ENCODE measurements at regions not wholly inside any gene's neighbourhood (a gene's known extent, or its start where the extent isn't known, plus 50 kb on each side); places are given as distances from the start of the nearest gene placed in this dataset.
"Not testable (repeated sequence)": the region's sequence is repeated elsewhere in the genome, so short reads cannot be mapped to it uniquely, and the experiment has no call there.

DNA sequence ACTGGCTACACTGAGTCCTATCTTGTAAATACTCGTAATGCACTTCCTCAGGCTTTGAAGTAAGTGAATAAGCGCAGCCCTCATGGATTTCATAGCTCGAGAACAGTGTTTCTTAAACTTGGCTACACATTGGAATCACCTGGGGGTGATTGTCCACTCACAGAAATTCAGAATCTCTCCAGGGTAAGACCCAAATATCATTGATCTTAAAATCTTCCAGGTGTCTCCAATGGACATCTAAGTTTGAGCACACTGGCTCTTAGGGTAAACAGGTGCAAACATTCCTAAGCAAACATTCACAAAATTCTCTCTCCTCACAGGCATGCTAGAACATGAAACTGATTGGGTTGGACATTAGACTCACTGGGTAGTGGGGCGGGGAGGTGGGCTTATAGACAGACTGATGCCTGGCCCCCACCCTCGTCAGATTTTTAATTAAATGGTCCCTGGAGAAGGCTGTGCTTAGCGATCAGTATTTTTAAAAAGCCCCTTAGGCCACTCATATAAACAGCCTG, 279.7 kb upstream of the TBL1XR1 start:
- no peak for DNase-seq (ENCODE audit: low spot score)

DNA sequence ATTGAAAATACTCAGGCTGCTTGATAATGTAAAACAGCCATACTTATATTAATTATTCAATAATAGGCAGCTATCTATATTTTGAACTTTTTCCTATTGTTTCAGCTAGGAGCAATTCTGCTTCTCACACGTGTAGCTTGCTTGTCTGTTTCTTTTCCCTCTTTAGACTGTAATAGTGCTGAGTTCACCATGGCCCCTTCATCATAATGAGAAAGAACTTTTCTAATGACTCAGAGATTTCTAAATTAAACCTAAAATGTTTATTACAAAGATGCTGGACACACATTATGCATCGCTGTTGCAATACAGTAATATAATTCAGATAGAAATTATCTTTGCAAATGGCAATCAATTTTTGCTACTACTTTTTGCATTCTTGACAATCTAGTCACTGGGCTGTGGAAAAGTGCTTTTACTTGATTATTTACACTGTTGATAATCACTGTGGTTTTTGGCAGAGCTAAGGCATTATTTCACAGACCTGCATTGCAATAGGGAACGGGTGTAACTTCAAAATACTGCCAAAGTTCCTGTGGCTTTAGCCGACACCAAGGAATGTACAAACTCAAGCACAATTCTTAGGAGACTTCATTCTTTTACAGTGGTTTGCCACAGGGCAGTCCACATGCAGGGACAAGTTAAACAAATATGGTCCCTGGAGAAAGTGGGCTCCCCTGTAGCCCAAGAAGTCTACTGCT, 281.0 kb upstream of the TBL1XR1 start:
- peak; percentile 77 for DNase-seq (ENCODE audit: low spot score)

DNA sequence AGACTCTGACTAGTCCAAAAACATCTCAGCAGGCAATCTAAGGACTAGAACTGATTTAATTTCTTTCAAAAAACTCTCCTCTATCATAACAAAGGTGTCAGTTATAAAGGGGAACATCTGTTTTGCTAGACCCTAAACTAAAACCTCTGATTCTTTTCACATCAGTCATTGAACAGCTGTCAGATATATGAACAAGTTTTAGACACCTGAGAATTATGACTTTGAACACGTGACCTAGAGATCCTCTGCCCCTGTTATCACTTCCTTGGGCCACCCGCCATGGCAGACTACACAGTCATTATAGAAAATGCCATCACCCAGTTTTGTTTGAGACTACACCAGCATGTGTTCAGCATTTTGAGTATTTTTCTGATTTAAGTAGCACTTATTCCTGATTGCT, 282.3 kb upstream of the TBL1XR1 start:
- DNase-seq (ENCODE audit: low spot score), result no peak

DNA sequence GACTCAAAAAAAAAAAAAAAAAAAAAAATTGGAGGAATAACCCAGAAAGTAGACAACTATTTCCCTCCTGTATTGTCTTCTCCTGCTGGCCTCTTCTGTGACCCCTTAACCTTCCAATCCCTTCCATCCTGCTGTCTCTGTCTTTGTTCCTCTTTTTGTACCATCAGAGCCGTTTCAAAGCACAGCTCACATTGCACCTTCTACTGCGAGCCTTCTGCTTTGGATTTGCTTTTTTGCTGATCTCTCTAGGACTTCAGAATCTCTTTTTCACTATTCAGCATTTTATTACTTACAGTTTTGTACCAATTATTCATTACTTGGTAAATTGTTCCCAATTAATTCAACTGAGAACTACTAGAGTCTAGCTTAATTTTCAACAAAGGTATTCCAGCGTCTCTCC, 284.0 kb upstream of the TBL1XR1 start:
- no peak for DNase-seq (ENCODE audit: low spot score)

DNA sequence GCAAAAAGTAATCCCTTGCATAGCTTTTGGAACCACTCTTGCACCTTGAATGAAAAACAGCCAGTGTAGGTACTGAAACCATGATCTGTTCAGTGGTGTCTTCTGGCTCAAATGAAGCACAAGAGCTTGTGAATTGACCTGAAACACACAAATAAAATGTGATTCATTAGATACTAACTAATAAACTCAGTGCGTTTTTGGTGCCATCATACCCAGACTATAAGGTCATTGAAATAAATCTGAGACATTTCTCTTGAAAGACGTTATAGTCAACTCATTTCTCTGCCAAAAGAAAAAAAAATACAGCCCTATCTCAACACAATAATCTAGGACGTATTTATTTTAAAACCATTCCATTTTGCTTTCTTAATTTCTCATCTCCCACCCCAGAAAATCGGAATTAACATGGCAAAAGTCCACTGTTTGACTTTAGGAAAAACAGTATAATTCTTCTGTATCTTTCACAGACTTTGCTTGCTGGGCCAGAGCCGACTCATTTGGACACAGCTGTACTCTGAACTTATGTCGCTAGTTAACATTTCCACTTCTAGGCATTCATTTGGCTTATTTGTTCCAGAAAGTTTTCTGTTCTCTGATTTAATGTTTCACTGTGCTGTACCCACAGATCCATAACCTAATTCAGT, 284.9 kb upstream of the TBL1XR1 start:
- no peak for DNase-seq (ENCODE audit: low spot score)

DNA sequence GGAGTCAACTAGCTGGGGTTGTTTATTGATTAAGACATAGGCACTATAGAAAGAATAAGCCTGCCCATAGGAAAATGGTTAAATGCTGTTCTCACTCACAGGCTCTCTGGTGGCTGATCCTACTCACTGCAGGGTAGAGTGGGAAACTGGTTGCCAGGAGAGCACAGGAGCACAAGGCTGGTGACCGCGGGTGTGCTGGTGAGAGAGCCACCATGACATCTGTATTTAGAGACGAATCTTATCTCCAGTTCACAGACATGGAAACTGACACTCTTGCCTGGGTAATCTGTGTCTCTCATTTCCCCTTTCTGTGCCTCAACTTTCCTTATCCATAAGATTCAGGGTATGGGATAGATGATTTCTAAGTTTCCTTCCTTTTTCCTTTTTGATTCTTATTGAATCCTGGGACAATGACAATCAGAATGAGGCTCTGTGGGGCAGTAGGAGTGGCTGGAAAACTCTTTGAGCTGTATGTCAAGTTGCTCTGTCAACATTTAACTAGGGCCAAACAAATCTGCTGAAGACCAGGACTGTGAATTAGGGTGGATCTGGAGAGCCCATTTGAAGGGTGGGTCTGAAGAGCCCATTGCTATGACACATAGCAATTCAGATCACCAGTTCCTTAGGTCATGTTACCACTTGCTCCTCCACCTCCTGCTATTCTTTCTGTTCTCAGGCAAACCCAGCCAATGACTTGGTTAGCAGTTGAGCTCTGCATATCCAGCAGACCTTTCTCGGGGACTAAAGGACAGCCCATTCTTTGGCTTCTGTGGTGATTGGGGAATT, 286.1 kb upstream of the TBL1XR1 start:
- DNase-seq (ENCODE audit: low spot score), result no peak

DNA sequence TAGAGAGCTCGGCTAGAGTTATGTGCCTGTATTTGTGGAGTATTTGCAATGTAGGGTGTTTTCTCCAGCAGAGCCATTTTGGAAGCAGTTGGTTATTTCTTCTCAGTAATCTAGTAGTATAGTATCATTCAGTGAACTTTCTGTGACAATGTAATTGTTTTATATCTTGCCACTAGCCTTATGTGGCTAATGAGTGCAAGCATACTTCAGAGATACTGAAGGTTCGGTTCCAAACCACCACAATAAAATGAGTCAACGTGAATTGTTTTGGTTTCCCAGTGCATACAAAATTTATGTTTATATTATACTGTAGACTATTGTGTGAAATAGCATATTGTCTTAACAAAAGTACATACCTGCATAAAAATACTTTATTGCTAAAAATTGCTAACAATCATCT, 286.9 kb upstream of the TBL1XR1 start:
- DNase-seq (ENCODE audit: low spot score), result no peak

DNA sequence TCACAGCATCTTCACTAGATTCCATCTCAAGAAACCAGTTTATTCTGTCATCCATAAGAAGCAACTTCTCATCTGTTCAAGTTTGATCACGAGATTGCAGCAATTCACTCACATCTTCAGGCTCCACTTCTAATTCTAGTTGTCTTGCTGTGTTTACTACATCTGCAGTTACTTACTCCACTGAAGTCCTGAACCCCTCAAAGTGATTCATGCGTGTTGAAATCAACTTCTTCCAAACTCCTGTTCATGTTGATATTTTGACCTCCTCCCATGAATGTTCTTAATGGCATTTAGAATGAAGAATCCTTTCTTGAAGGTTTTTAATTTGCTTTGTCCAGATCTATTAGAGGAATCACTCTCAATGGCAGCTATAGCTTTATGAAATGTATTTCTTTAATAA, 287.6 kb upstream of the TBL1XR1 start:
- no peak for DNase-seq (ENCODE audit: low spot score)

DNA sequence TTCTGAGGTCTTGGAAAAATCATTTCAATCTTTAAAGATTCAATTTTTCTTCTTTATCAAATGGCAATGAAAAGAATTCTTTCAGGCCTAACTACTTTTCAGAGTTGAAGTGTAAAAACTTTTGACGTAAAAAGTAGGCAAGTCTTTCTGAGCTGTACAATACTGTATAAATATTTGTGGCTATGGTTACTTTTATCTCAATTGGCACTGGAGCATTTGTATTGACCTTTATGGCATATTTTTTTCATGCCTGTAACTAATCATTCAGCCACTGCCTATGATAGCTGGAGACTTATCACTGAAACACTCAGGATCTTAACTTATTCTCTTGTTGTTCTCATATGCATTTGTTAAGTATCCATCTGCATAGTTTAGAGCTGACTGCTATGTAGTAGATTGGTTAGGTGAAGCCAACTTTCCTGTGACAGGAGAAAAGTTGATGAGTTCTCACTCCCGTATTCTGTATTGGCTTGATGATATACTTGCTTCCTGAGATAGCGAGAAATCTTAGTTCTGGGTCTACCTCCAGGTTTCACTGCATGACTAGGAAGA, 290.4 kb upstream of the TBL1XR1 start:
- no peak for DNase-seq (ENCODE audit: low spot score)

DNA sequence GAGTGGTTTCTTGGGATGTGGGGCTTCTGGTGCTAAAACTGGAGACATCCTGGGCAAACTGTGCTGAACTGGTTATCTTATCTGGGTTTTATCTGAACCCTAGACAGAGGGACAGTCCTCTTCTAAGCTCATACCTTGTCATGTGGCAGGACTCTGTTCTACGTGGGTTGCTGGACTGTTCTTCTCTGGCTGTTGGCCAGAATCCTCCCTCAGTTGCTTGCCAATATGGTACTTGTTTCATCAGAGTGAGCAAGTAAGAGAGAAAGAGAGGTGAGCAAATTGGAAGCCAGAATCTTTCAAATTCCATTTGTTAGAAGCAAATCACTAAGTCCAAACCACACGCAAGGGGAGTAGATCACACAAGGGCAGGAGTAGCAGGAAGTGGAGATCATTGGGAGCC, 291.5 kb upstream of the TBL1XR1 start:
- no peak for DNase-seq (ENCODE audit: low spot score)

DNA sequence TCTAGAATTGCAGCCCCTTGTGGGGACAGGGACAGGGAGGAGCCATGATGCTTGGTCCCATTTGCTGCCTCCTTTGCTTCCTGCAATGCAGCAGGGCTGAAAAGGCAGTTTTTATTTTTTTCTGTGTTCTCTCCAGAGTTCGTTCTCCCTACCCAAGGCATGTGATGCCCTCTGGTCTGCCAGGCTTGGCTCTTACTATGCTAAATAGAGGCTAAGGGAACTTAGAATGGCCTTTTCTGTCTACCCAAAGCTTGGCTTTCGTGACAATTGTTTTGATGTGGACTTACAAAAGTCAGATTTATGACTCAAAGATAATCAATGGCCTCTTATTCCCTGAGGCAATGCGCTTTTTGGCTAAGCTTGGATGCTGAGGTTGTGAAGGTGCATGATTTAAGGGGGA, 293.3 kb upstream of the TBL1XR1 start:
- DNase-seq (ENCODE audit: low spot score), result no peak

DNA sequence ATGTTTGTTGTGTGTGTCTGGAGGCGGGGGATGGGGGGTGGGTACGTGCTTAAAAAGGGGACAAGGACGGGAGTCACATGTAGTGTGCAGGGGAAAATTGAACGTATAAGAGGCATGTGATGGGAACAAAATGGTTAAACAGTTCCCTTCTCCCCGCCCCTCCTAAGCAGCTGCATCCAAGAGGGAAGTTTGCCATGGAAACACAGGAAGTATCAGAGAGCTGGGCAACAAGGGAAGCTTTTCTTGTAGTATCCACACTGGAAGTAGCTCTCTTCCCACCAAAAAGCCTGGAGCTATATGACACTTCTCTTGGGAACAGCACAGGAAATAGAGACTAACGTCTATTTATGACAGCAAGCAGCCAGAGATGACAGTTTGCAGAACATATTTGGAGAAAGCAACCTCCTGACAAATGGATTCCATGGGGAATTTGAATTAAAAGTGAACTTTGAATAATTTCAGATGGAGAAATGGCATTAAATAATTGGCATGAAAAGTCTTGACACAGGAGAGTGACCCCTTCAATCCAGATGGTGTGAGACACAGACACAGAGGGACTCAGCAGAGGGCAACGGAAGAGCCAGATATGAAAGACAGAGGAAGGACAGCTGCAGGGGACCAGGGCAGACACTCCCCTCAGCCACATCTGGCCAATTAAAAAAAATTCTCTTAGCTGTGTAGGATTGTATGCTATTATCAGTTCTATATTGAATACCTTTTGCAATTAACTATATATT, 294.2 kb upstream of the TBL1XR1 start:
- DNase-seq (ENCODE audit: low spot score), result peak; percentile 49

DNA sequence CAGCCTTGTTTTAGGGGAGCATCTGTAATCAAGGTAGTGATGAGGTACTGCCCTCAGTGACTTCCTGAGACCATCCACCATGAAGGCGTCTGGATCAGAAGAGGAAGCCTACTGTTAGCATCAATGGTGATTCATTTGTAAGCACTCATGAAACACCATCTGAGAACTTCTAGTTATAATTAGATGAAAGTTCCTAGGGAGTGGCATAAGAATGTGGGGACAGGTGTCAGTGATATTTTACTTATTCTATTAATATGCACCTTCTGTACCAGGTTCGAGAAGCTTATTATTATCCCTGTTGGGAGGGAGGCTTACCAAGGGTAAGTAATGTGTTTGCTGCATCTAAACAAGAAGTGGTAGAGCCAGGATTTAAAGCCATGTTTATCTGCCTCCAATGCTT, 295.8 kb upstream of the TBL1XR1 start:
- DNase-seq (ENCODE audit: low spot score), result no peak

DNA sequence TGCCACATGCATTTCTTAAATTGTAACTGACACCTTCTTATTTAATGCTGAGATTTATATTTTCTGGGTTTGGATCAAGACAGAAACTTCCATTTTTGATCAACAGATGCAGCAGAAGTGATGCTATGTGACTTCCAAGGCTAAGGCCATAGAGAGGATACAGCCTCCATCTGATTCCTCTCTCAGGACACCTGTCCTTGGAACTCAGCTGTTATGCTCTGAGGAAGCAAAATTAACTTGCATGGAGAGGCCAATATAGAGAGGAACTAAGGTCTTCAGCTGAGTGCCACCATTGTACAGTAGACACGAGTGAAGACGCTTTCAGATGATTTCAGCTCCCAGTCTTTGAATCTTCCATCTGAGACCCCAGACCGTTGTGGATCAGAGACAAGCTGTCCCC, 296.9 kb upstream of the TBL1XR1 start:
- DNase-seq (ENCODE audit: low spot score), result no peak

DNA sequence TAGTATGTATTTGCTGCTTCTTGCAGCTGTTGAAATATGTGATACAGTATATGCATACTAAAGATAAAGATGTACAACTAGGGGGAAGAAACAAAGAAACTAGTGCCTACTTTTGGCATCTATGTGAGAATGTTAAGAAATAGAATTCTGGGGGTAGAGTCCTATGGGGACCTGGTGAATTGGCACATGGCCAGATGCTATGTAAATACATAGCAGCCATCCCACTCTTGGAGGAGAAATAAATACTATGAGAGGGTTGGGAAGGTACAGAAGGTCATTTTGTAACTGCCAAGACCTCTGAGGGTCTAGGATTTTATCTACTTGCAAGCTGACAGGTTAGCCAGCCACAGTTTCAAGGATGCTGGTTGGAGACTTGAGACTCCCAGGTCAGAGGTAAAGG, 298.3 kb upstream of the TBL1XR1 start:
- DNase-seq (ENCODE audit: low spot score), result no peak

DNA sequence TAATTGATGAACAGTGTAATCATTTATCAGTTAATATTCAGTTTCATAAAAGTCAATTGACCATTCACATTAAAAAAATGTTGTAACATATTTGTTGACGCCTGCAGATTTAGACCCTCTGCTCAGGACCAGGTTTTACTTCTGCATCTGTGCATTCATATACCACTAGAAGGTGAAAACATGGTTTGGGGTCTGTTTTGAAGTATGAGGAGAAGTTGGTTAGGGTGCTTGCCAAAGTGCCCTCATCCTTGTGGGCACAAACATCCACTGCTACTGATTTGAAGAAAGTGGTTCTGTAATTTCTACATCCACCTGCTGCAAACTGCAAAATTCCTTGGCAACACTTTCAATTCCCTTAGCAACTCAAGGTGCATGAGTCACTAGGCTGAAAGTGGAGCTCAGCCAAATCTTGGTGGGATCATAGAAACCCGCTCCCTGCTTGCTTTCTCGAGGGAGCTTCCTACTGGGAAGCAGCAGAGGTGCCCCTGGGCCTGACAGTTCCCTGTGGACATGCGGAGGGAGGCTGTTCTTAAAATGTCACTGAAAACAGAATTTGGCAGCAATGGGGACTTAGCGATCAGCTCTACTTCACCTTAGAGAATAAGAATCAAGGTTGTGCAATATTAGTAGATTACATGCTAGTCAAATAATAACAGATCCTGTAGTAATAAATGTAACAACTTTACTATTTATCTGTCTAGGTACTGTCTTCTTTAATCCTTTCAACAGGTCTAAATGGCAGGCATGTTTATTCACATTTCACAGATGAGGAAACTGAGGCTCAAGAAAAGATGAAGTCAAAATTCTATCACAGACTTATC, 301.0 kb upstream of the TBL1XR1 start:
- DNase-seq (ENCODE audit: low spot score), result no peak

DNA sequence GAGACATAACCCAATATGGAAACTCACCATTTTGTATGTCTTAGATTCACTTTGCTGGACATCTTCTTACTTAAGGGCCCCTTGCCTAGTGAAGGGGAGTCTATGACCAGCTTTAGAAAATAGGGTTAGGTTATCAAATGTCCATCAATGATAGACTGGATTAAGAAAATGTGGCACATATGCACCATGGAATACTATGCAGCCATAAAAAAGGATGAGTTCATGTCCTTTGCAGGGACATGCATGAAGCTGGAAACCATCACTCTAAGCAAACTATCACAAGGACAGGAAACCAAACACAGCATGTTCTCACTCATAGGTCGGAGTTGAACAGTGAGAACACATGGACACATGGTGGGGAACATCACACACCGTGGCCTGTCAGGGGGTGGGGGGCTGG, 301.8 kb upstream of the TBL1XR1 start:
- DNase-seq (ENCODE audit: low spot score), result not testable (repeated sequence)

DNA sequence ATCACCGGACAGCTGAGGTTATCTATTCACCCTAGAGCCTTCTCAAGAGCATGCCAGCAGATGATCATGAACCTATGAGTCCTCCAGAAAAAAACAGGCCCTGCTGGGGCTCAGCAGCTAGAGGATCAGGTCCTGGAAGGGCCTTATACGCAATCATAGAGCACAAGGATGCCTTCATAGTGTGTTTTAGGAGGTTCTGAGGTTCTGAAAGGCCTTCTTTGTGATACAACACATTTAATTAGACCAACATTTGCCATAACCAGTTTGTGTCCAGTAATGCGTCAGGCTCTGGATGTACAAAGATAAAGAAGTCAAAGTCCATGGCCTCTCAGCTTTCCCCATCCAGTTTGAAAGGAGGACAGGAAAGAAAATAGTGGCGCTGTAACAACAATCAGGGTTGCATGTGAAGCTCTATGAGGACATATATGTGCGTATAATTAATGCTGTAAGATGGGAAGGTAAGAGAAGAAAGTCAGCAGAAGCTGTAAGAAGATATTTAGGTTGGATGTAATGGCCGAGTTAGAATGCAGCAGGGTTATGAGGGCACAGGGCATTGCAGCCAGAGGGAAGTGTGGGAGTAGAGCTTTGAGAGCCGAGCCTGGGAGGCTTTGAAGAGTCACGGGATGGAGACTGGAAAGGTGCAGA, 302.6 kb upstream of the TBL1XR1 start:
- no peak for DNase-seq (ENCODE audit: low spot score)

DNA sequence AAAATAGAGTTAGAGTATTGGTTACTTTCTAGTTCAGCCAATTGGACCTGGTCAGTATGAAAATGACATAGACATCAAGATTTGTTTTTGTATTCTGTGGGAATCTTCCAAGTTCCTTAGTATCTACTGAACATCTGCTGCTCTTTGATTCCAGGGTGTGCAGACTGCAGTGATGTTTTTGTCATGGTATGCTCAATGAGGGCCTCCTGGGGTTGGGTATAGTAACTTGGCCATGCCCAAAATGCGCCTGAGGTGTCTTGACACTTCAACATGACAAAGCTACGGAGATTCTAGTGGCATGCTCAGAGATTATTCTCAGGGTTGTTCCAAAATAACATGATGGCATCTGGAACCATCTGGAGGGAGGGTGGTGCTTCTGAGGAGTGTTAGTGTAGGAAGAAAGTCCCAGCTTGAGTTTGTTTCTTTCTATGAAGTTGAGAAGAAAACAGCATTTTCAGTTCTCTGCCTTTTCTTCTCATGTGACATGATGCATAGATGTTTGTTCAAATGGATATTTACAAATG, 313.5 kb upstream of the TBL1XR1 start:
- DNase-seq (ENCODE audit: low spot score), result no peak

Measured in AG20443 (cell line).